Stimulated activated CD8-positive, alpha-beta memory T cell treated with anti-CD3 and anti-CD28 coated beads, Interleukin-7, amount 100 ng/mL, for 4 hours (primary cell): ENCODE measurements at regions not wholly inside any gene's neighbourhood (a gene's known extent, or its start where the extent isn't known, plus 50 kb on each side); places are given as distances from the start of the nearest gene placed in this dataset.

Source experiments
- DNase-seq, 2 donors: peaks; one replicate each; pipeline ENCODE4 v3.0.0-alpha.2; 2020; ENCODE audit warnings: low read depth in 2 of 2

GRCh38 chr13:95352486-95352885 lies 51.2 kb upstream of the ABCC4 start:
- no peak for DNase-seq

- DNase-seq: no peak
Measured at GRCh38 chr13:95354156-95354555, 52.9 kb upstream of the ABCC4 start.

- no peak for DNase-seq
Measured at GRCh38 chr13:95354680-95355487, 53.6 kb upstream of the ABCC4 start.

GRCh38 chr13:95355494-95355893 lies 54.2 kb upstream of the ABCC4 start:
- DNase-seq: no peak

GRCh38 chr13:95356916-95357315 lies 55.7 kb upstream of the ABCC4 start:
- no peak for DNase-seq

- DNase-seq: no peak
Measured at GRCh38 chr13:95357875-95358274, 56.6 kb upstream of the ABCC4 start.

- DNase-seq: no peak
Measured at GRCh38 chr13:95360052-95360451, 58.8 kb upstream of the ABCC4 start.

- no peak for DNase-seq
Measured at GRCh38 chr13:95360464-95361097, 59.3 kb upstream of the ABCC4 start.

GRCh38 chr13:95361686-95362085 lies 60.4 kb upstream of the ABCC4 start:
- DNase-seq: no peak

- DNase-seq: no peak
Measured at GRCh38 chr13:95362666-95363065, 61.4 kb upstream of the ABCC4 start.

- no peak for DNase-seq
Measured at GRCh38 chr13:95367309-95367843, 66.1 kb upstream of the ABCC4 start.

GRCh38 chr13:95368998-95369397 lies 67.7 kb upstream of the ABCC4 start:
- DNase-seq: no peak

- DNase-seq: no peak
Measured at GRCh38 chr13:95375706-95376105, 74.5 kb upstream of the ABCC4 start.

GRCh38 chr13:95378603-95379002 lies 77.4 kb upstream of the ABCC4 start:
- DNase-seq: no peak

- peak; percentile 51 to 55 for DNase-seq
Measured at GRCh38 chr13:95380468-95381211, 79.4 kb upstream of the ABCC4 start.

GRCh38 chr13:95381212-95381527 lies 79.9 kb upstream of the ABCC4 start:
- no peak for DNase-seq

GRCh38 chr13:95382411-95382810 lies 81.2 kb upstream of the ABCC4 start:
- no peak for DNase-seq

GRCh38 chr13:95382916-95383315 lies 81.7 kb upstream of the ABCC4 start:
- no peak for DNase-seq

GRCh38 chr13:95385373-95385772 lies 84.1 kb upstream of the ABCC4 start:
- no peak for DNase-seq

- DNase-seq: no peak
Measured at GRCh38 chr13:95385798-95386197, 84.5 kb upstream of the ABCC4 start.

- no peak for DNase-seq
Measured at GRCh38 chr13:95386370-95386769, 85.1 kb upstream of the ABCC4 start.

GRCh38 chr13:95387733-95388207 lies 86.5 kb upstream of the ABCC4 start:
- no peak for DNase-seq
